Esophagus muscularis mucosa (tissue), 4 donors: ENCODE measurements at regions not wholly inside any gene's neighbourhood (a gene's known extent, or its start where the extent isn't known, plus 50 kb on each side); places are given as distances from the start of the nearest gene placed in this dataset.

Experiments used
- DNase-seq: peaks from one replicate; pipeline ENCODE4 v3.0.0-alpha.2; 2017; ENCODE audit errors: extremely low spot score
- H3K27ac ChIP-seq, 4 donors: fragments of 200-600 bp; sonication (generic); replicated peaks in 1 of 4; 1 replicate in 3 of 4; 2 replicates in 1 of 4; pipeline ENCODE4 v1.5.1; 2016 to 2019; ENCODE audit warnings: mild to moderate bottlenecking in 1 of 4
- H3K27me3 ChIP-seq, 4 donors: fragments of 200-600 bp; sonication (generic); one replicate each; pipeline versions ENCODE4 v1.5.1 to v1.6.0; 2016 to 2019
- H3K36me3 ChIP-seq, 4 donors: fragments of 200-600 bp; sonication (generic); one replicate each; pipeline ENCODE4 v1.5.1; 2016 to 2019
- H3K4me1 ChIP-seq, 4 donors: fragments of 200-600 bp; sonication (generic); one replicate each; pipeline ENCODE4 v1.5.1; 2016 to 2019
- H3K4me3 ChIP-seq, 4 donors: fragments of 200-600 bp; sonication (generic); 1 replicate in 2 of 4; 2 replicates in 2 of 4; pipeline ENCODE4 v1.5.1; 2016 to 2019; ENCODE audit warnings: mild to moderate bottlenecking in 4 of 4, moderate library complexity in 1 of 4
- H3K9me3 ChIP-seq, 4 donors: fragments of 200-600 bp; sonication (generic); 1 replicate in 3 of 4; 2 replicates in 1 of 4; pipeline ENCODE4 v1.5.1; 2016 to 2019
- EP300 ChIP-seq: sonication (generic); formaldehyde crosslinking; IDR thresholded peaks from one replicate; pipeline ENCODE4 v1.6.1; 2017; ENCODE audit warnings: antibody characterized with exemption
- POLR2A ChIP-seq: fragments of 450-650 bp; IDR thresholded peaks from one replicate; pipeline ENCODE4 v1.6.1; 2017; ENCODE audit warnings: antibody characterized with exemption, moderate library complexity, mild to moderate bottlenecking, low read depth
- POLR2AphosphoS5 ChIP-seq, 2 donors: sonication (generic); formaldehyde crosslinking; IDR thresholded peaks; one replicate each; pipeline ENCODE4 v1.6.1; 2017; ENCODE audit warnings: antibody characterized with exemption in 2 of 2
- WGBS: methylation state at CpG from one replicate; pipeline ENCODE4 v1.1.5; 2018; 5-methylcytosine and 5-hydroxymethylcytosine counted together
- intact Hi-C: fragments of 100-400 bp; cut with DNase I; formaldehyde crosslinking; loops from one replicate; pipeline ENCODE4 v1.15.1; 2023
- TF ChIP-seq, protein P1 (sequence below), 3 experiments: fragments of 200-600 bp in 2 of 3; fragments of 450-650 bp in 1 of 3; sonication (generic) in 2 of 3; IDR thresholded peaks; one replicate each; pipeline ENCODE4 v1.5.1; 2017 to 2019; ENCODE audit warnings: antibody characterized with exemption in 3 of 3, mild to moderate bottlenecking in 2 of 3, moderate library complexity in 1 of 3

DNA sequence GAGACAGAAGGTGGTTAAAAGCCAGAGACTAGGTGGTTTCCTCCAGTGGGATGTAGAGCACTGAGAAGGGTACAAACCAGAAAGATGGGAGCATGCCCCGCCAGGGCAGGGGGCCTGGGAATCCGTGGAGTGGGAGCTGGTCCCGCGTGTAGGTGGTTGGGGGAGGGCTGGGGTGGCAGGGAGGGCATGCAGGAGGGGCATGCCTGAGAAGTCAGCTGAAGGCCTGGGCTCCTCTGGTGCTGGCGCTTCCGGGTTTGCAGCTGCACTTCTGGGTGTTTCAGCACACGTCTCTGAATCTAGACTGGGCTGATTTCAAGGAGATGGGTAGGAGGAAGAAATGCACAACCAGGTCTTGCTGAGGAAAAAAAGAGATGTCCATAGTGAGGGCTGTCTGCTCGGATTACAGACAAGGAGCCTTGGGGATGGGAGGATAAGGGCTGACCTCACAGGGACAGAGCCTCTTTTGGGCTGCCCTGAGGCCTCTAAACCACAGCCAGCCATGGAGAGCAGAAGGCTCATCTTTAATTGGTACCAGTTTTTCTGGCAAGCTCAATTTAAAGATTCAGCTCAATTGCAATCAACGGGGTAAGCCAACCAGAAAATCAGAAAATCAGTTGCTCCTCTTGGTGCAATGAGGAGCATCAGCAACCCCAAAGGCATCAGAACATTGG, 151.9 kb downstream of the FAM43A start:
- H3K4me1 ChIP-seq, result peaks cover 0 to 8% (median 2%) of the 10 kb centered on the region in 4 donors
- H3K36me3 ChIP-seq, result no peaks in the 10 kb centered on the region
- no peak overlapping the region for H3K27ac ChIP-seq
- H3K27me3 ChIP-seq, result no peaks in the 10 kb centered on the region
- WGBS, result 95% methylated on average over 9 of the region's 9 CpGs
- no peak for DNase-seq
- H3K4me3 ChIP-seq, result no peak overlapping the region
- TF ChIP-seq, protein P1, sequence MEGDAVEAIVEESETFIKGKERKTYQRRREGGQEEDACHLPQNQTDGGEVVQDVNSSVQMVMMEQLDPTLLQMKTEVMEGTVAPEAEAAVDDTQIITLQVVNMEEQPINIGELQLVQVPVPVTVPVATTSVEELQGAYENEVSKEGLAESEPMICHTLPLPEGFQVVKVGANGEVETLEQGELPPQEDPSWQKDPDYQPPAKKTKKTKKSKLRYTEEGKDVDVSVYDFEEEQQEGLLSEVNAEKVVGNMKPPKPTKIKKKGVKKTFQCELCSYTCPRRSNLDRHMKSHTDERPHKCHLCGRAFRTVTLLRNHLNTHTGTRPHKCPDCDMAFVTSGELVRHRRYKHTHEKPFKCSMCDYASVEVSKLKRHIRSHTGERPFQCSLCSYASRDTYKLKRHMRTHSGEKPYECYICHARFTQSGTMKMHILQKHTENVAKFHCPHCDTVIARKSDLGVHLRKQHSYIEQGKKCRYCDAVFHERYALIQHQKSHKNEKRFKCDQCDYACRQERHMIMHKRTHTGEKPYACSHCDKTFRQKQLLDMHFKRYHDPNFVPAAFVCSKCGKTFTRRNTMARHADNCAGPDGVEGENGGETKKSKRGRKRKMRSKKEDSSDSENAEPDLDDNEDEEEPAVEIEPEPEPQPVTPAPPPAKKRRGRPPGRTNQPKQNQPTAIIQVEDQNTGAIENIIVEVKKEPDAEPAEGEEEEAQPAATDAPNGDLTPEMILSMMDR (IDR thresholded peaks at IDR 0.05), result no peak
- TF ChIP-seq POLR2AphosphoS5 (IDR thresholded peaks at IDR 0.05), result no peak
- TF ChIP-seq EP300, result no peak
- no peak for TF ChIP-seq POLR2A
- no peaks in the 10 kb centered on the region for H3K9me3 ChIP-seq
- intact Hi-C loops, result no loop called here

- DNase-seq, result no peak
- Histone ChIP-seq H3K36me3 (no peaks in the 10 kb centered on the region), H3K4me3 (no peak overlapping the region), H3K4me1 (peaks cover 0 to 8% (median 2%) of the 10 kb centered on the region in 4 donors), H3K27ac (no peak overlapping the region), H3K9me3 (no peaks in the 10 kb centered on the region), H3K27me3 (no peaks in the 10 kb centered on the region)
- 91% methylated on average over 3 of the region's 9 CpGs for WGBS
- intact Hi-C loops, result no loop called here
- TF ChIP-seq POLR2AphosphoS5 (IDR thresholded peaks at IDR 0.05) (no peak), POLR2A (no peak), EP300 (no peak)
- TF ChIP-seq, protein P1 (IDR thresholded peaks at IDR 0.05), result no peak
Measured at GRCh38 chr3:194838236-194838635, 152.6 kb downstream of the FAM43A start.

GRCh38 chr3:194840661-194841514, 155.2 kb downstream of the FAM43A start:
- 81% methylated on average over 21 of the region's 21 CpGs for WGBS
- H3K27ac ChIP-seq, result no peak overlapping the region
- no peak for DNase-seq

GRCh38 chr3:194841515-194841841, 155.8 kb downstream of the FAM43A start:
- H3K27ac ChIP-seq, result no peak overlapping the region
- WGBS, result 86% methylated on average over 2 of the region's 2 CpGs
- no peak overlapping the region for H3K4me3 ChIP-seq
- no peak for TF ChIP-seq EP300
- no peak for TF ChIP-seq POLR2AphosphoS5 (IDR thresholded peaks at IDR 0.05)
- TF ChIP-seq POLR2A, result no peak
- TF ChIP-seq, protein P1 (IDR thresholded peaks at IDR 0.05), result no peak
- peaks cover 0 to 8% (median 2%) of the 10 kb centered on the region in 4 donors for H3K4me1 ChIP-seq
- H3K27me3 ChIP-seq, result no peaks in the 10 kb centered on the region
- intact Hi-C loops, result no loop called here
- DNase-seq, result no peak
- H3K9me3 ChIP-seq, result no peaks in the 10 kb centered on the region
- H3K36me3 ChIP-seq, result no peaks in the 10 kb centered on the region

More at GRCh38 chr3:194840661-194841514, 155.2 kb downstream of the FAM43A start:
- Histone ChIP-seq H3K4me3 (no peak overlapping the region), H3K36me3 (no peaks in the 10 kb centered on the region), H3K27me3 (no peaks in the 10 kb centered on the region), H3K9me3 (no peaks in the 10 kb centered on the region), H3K4me1 (peaks cover 0 to 8% (median 2%) of the 10 kb centered on the region in 4 donors)
- TF ChIP-seq EP300 (no peak), POLR2AphosphoS5 (IDR thresholded peaks at IDR 0.05) (no peak), POLR2A (no peak)
- TF ChIP-seq, protein P1 (IDR thresholded peaks at IDR 0.05), result no peak
- intact Hi-C loops, result no loop called here
